Heart left ventricle (tissue), 13 donors: ENCODE measurements at regions not wholly inside any gene's neighbourhood (a gene's known extent, or its start where the extent isn't known, plus 50 kb on each side); places are given as distances from the start of the nearest gene placed in this dataset.

Experiments
- CTCF ChIP-seq, 12 donors: fragments of 200-600 bp; sonication (generic) in 4 of 12; IDR thresholded peaks; one replicate each; pipeline versions ENCODE4 v1.5.0 to v1.8.0; 2018 to 2022; ENCODE audit warnings: antibody characterized with exemption in 12 of 12, mild to moderate bottlenecking in 5 of 12
- POLR2A ChIP-seq, 2 donors: fragments of 450-650 bp; IDR thresholded peaks; one replicate each; pipeline ENCODE4 v1.6.1; 2017; ENCODE audit warnings: antibody characterized with exemption in 2 of 2, mild to moderate bottlenecking in 2 of 2, moderate library complexity in 2 of 2
- donor health status: ischemic (EF 13 %, LVEDD 7.1; RV severe dilation, severe dysfunction).
- donor health status: DM: no; HTN: yes; CAD: no.
- donor health status: DM: no; HTN: no; CAD: no.
- donor health status: ischemic (EF 25% LVEDD 6.9; RV normal size, moderate dysfunction).
- donor health status: ischemic (EF 25% LVEDD 5.7; RV mildly dilated, moderate dysfunction).
- donor health status: ischemic (EF 35%, LVEDD 5.7; RV mildly dilated, moderate dysfunction).
- donor health status: nonischemic (EF 11% LVEDD 7.7; RV severe dilation, severe dysfunction).
- donor health status: DM: yes; HTN: yes; CAD: no.
- donor health status: PGD.
- donor health status: ischemic (EF 29% LVEDD 5.4; RV normal size, mild dysfunction).
- donor health status: nonischemic (EF 23%, LVEDD 6.1; RV moderate dilation, normal function).

- no peak for TF ChIP-seq CTCF (IDR thresholded peaks at IDR 0.05)
- TF ChIP-seq POLR2A (IDR thresholded peaks at IDR 0.05): no peak
These were observed 296.8 kb downstream of the EFNB2 start for GRCh38 chr13:106238690-106239089.
